22Rv1 (cell line): ENCODE measurements at regions not wholly inside any gene's neighbourhood (a gene's known extent, or its start where the extent isn't known, plus 50 kb on each side); places are given as distances from the start of the nearest gene placed in this dataset.
"Not testable (repeated sequence)": the region's sequence is repeated elsewhere in the genome, so short reads cannot be mapped to it uniquely, and the experiment has no call there.

Experiments used
- H3K27ac ChIP-seq: fragments of 450-650 bp; 2 replicates; pipeline ENCODE4 v1.5.1; 2017
- ZFX ChIP-seq: fragments of 450-650 bp; IDR thresholded peaks from 2 replicates; pipeline ENCODE4 v1.6.1; 2017; ENCODE audit warnings: antibody characterized with exemption, borderline replicate concordance
- TF ChIP-seq, protein P1 (sequence below): fragments of 450-650 bp; IDR thresholded peaks from 2 replicates; pipeline ENCODE4 v1.5.1; 2017; ENCODE audit warnings: mild to moderate bottlenecking

DNA sequence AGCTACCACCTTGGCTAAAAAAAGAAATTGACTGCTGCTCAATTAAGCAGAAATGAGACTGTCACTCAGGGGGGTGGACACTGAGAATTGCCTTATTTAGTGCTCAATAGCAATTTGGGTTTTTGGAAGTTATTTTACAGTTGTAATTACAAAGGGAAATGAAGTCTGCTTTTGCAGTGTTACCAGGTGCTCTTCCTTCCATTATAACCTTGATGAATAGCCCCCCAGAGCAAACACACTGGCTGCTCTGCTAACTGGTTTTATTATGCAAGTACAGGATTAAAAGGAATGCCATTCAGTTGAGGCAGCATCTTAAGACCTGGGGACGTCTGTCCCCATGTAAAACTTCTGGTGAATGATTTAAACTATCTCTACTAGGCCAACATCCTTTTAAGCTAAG, 191.0 kb downstream of the EVX1 start:
- no peak overlapping the region for H3K27ac ChIP-seq
- TF ChIP-seq ZFX: no peak
- TF ChIP-seq, protein P1, sequence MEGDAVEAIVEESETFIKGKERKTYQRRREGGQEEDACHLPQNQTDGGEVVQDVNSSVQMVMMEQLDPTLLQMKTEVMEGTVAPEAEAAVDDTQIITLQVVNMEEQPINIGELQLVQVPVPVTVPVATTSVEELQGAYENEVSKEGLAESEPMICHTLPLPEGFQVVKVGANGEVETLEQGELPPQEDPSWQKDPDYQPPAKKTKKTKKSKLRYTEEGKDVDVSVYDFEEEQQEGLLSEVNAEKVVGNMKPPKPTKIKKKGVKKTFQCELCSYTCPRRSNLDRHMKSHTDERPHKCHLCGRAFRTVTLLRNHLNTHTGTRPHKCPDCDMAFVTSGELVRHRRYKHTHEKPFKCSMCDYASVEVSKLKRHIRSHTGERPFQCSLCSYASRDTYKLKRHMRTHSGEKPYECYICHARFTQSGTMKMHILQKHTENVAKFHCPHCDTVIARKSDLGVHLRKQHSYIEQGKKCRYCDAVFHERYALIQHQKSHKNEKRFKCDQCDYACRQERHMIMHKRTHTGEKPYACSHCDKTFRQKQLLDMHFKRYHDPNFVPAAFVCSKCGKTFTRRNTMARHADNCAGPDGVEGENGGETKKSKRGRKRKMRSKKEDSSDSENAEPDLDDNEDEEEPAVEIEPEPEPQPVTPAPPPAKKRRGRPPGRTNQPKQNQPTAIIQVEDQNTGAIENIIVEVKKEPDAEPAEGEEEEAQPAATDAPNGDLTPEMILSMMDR: no peak

DNA sequence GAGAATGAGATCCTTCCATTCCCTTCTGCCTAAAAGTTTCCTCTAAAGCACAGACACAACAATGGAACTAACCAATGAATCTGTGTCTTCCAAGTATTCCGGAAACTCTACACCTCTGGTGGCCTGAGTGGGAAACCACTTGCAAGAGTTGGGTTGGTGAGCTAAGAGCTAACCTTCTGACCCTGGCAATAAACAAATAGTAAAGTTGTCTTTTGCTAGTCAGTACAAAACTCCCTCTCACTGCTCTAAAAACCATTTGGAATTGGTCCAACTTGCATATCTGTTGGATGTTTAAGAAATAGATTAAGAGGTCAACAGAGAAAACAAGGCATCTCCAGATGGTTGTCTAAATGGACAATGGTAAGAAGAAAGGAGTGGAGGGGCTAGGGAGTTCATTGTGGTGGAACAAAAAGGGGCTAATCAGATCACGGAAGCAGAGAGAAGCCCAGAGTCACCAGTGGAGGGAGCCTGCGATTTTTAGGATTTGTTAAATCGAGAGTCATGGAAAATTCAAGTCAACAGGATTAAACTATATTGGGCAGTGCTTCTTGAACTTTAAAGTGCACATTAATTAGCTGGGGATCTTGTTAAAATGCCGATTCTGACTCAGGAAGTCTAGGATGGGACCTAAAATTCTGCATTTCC, 192.3 kb downstream of the EVX1 start:
- TF ChIP-seq ZFX: no peak
- TF ChIP-seq, protein P1: peak; percentile 20
- H3K27ac ChIP-seq: no peak overlapping the region

DNA sequence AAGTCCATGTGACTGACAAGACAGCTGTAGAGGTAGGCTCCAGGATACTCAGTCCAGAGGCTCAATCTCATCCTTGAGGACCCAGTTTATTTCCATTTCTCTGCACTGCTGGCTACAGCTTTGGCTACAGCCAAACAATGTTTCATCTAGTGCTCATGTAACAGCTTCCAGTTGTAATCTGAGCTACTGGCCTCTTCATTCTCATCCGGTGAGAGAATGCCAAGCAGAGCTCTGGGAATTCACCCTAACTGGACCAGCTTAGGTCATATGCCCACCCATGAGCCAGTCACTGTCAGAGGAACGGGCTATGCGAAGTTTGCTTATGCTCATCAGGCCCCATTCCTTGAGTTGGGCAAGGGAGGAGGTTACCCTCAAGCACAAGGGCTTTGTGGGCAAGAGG, 192.9 kb downstream of the EVX1 start:
- H3K27ac ChIP-seq: no peak overlapping the region
- TF ChIP-seq, protein P1: no peak
- TF ChIP-seq ZFX: no peak

DNA sequence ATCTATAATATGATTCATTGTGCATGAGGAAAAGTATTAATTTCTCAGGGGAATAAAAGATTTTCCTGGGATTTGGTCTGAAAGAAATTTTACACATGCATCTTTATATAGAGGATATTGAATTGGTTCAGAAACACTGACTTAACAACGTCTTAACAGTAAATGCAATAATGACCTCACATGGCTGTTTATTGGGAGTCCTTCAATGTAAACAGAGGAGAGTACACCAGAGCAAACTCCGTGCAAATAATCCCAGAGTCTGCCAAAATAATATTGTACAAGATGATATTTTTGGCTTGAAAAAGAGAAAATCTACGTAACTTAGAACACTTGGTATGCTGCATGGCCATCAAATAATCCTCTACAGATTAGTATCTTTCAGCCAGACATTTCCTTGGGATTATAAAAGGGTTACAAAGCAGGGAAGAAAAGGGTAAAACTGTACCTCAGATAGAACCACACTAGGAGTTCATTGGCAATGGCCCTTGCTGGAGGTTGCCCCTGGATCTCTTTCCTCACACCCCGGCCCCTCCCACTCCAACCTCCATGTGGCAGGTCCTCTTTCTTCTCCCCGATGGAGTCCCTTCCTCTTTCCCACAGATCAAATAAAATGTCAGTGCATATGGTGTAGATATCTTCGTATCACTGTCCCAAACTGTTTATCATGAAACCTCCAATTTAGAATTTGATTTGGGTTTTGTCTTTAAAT, 196.4 kb downstream of the EVX1 start:
- no peak overlapping the region for H3K27ac ChIP-seq
- TF ChIP-seq ZFX: no peak
- TF ChIP-seq, protein P1: no peak

DNA sequence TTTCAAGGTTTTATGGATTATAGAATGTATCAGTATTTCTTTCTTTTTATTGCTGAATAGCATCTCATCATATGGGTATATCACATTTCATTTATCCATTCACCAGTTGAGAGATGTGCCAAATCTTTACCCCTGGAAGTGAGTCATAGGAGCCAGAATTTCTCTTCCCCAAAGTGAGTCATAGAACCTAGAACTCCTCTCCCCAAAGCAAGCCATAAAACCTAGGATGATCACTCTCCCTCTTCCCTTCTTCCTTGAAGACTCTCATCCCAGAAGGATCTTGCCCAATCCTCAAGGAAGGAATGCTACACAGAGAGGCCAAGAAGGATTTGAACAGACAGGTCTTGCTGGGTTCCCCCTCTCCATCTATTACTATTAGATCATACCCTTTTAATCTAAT, 199.9 kb downstream of the EVX1 start:
- H3K27ac ChIP-seq: no peak overlapping the region
- TF ChIP-seq, protein P1: no peak
- no peak for TF ChIP-seq ZFX

DNA sequence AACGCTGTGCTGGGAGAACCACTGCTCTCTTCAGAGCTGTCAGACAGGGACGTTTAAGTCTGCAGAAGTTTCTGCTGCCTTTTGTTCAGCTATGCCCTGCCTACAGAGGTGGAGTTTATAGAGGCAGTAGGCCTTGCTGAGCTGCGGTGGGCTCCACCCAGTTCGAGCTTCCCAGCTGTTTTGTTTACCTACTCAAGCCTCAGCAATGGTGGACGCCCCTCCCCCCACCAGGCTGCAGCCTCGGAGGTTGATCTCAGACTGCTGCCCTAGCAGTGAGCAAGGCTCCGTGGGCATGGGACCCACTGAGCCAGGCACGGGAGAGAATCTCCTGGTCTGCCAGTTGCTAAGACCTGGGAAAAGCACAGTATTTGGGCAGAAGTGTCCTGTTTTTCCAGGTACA, 206.4 kb downstream of the EVX1 start:
- H3K27ac ChIP-seq: not testable (repeated sequence)

DNA sequence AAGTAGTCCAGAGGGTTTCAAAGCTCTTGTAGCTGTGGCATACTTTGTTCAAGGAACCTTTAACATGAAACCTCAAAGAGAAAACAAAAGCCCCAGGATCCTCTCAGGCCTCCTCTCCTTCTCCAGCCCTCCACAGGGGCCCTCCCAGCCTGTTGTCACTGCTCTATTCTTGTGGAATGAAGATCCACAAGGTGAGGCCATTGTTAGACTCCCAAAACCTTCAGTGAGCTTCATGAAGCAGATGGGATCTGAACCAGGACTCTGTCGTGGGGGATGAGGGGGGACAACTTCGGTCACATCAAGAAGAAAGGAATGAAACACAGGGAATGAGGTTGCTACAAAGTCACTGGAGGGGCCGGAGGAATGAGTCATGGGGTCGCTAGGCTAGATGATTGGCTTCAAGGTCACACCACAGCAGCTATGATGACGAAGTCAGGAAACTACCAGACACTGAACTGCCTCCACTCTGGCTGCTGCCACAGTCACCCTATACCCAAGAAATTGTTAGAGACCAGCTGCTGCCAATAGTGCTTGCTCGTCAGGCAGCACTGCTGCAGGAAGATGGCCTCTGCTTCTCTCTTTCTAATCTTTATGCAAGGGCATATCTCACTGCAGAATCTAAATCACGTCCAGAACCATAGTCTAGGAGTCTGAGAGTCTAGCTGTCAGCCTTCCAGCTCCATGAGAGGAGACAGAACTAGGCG, 208.8 kb downstream of the HIBADH start:
- no peak for TF ChIP-seq ZFX
- TF ChIP-seq, protein P1: no peak

DNA sequence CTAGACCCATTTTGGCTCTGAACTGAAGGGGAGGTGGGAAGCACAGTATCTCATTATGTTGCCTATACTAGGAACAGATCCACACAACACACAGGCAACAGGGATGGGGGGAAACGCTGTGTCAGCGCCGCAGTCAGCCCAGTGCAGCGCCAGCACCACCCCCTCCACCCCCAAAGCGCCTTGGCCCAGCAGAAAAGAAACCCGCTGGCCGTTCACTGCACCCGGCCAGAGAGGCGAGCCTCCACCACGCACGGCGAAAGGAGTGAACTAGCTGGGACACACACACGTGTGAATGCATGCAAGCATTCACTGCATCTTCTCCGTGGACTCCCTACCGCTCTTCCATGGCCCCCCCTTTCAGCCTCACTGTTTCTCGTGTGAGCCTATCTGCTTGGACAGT, 205.6 kb downstream of the HIBADH start:
- not testable (repeated sequence) for H3K27ac ChIP-seq

More for the DNA sequence above, 208.8 kb downstream of the HIBADH start:
- H3K27ac ChIP-seq: no peak overlapping the region

DNA sequence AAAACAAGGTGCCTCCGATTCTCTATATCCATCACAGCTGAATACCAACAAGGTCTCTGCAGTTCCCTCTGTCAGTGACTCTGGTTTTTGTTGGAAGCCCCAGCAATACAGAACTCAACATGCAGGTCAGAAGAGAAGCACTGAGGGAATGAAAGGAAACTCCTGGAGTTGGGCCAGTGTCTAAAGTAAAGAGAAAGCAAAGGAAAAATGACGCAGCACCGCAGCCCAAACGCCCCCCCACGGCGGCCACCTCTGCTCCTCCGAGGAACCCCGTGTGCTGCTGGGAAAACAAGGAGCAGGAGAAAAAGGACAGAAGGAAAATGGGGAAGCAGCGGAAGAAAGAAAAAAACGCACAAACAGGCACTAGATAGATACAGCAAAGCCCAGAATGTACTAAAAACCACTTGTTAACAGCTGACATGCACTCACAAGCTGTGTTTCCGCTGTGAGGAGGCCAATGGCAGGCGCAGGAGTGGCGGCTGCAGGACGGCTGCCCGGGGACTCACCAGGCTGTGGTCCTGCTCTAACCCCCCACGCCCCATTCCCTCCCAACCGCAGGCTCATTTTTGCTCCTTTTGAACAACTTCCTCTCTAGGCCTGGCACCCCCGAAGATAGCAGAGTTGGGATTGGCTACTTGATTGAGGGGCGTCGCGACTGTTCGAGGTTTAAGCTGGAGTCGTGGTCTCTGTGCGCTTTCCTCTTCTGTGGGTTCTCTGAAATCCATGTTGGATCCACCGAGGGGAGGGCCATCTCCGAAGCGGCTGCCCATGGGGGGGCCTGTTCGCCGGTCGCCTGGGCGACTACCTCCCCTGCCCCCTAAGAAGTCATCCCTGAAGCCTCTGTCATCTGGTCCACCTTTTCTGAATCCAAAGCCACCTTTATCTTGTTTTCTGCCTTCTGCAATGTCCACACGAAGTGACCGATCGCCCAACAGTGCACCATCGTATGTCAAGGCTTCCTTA, 204.8 kb downstream of the HIBADH start:
- H3K27ac ChIP-seq: not testable (repeated sequence)
